ENCODE measurements at regions not wholly inside any gene's neighbourhood (a gene's known extent, or its start where the extent isn't known, plus 50 kb on each side); places are given as distances from the start of the nearest gene placed in this dataset.

DNA sequence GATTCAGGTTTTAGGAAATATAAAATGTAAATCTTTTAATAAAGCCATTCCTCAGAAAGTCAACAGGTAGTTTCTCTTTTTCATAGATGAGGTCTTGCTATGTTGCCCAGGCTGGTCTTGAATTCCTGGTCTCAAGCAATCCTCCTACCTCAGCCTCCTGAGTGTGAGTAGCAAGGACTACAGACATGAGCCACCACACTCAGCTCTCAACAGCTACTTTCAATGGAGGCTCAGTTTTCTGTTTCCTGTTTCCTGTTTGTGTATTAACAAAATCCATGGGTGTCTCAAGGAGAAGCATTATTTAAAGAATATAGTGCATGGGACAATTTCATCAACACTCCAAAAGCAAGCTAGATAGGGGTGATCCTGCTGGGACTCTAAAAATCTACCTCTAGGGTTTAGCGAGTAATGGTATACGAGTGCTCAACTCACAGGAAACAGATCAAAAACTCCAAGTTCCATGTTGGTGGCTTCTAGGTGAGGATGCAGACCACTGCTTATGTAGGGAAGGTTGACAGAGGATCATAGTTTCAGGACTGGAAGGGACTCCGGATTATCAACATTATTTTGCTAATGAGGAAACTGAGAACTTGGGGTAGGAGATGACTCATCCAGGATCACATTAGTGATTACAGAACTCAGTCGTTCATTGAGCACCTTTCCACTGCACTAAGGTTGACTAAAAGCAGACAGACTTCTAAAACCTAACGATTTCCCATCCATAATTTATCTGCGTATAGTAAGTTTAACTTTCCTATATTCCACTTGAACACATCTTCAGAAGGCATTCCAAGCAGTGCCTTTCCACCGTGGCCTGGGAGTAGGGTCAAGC is 61.7 kb upstream of the WIPF1 start:
- peaks cover 86% of the 10 kb centered on the region for H3K79me2 ChIP-seq (ENCODE audit: insufficient read depth, low read length)
- no peak for DNase-seq
- ATAC-seq (ENCODE audit: insufficient read depth, low read depth) = peak; percentile 69

DNA sequence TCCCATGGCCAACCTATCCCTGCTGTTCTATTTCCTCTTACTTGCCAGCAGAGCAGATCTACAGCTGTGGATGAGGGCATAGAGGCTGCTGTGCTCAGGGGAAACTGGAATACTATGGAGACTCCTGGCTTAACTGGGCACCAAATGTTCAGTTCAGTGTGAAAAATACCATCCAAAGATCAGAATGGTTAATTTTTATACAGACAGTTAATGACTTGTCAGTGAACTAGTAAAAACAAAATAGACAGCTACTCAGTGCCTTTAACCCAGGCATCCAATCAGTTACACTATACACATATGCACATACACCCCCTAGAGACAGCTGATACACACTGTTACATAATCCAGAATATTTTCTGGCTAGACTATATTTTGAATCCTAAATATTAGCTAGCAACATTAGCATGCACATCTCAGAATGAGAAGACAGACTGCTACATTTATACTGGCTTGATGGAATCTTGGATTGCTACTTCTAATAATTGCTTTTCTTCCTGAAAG is 59.1 kb upstream of the WIPF1 start:
- no peaks in the 10 kb centered on the region for H3K9me3 ChIP-seq (ENCODE audit: insufficient read depth, low read length, severe bottlenecking)
- TF ChIP-seq, protein P1, sequence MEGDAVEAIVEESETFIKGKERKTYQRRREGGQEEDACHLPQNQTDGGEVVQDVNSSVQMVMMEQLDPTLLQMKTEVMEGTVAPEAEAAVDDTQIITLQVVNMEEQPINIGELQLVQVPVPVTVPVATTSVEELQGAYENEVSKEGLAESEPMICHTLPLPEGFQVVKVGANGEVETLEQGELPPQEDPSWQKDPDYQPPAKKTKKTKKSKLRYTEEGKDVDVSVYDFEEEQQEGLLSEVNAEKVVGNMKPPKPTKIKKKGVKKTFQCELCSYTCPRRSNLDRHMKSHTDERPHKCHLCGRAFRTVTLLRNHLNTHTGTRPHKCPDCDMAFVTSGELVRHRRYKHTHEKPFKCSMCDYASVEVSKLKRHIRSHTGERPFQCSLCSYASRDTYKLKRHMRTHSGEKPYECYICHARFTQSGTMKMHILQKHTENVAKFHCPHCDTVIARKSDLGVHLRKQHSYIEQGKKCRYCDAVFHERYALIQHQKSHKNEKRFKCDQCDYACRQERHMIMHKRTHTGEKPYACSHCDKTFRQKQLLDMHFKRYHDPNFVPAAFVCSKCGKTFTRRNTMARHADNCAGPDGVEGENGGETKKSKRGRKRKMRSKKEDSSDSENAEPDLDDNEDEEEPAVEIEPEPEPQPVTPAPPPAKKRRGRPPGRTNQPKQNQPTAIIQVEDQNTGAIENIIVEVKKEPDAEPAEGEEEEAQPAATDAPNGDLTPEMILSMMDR (IDR thresholded peaks at IDR 0.05; ENCODE audit: borderline replicate concordance, extremely low read depth, low read length, poor library complexity, severe bottlenecking) = no peak
- no peak for TF ChIP-seq EZH2 (IDR thresholded peaks at IDR 0.05; ENCODE audit: borderline replicate concordance, low read depth, low read length, severe bottlenecking)
- H3K9ac ChIP-seq (ENCODE audit: low read depth, low read length) = no peak overlapping the region
- no peak overlapping the region for H3K4me2 ChIP-seq (ENCODE audit: insufficient read depth, low read length)
- no peak overlapping the region for H3K4me3 ChIP-seq (ENCODE audit: low read depth in 1 of 2, low read length in 2 of 2)
- H3K36me3 ChIP-seq (ENCODE audit: insufficient read depth, low read length) = peaks cover 16% of the 10 kb centered on the region
- ATAC-seq (ENCODE audit: insufficient read depth, low read depth) (peak; percentile 40; the same call in 1 of the 3 replicates), DNase-seq (no peak)
- H2AFZ ChIP-seq (ENCODE audit: low read depth, low read length) = no peak overlapping the region
- peaks cover 85% of the 10 kb centered on the region for H3K79me2 ChIP-seq (ENCODE audit: insufficient read depth, low read length)
- H3K27me3 ChIP-seq (ENCODE audit: insufficient read depth, low read length, poor library complexity) = no peaks in the 10 kb centered on the region
- peaks cover 6% of the 10 kb centered on the region; the same call in 1 of the 2 replicates for H4K20me1 ChIP-seq (ENCODE audit: insufficient read depth, low read length)
- no peak overlapping the region for H3K27ac ChIP-seq (ENCODE audit: low read length)
- peaks cover 12% of the 10 kb centered on the region for H3K4me1 ChIP-seq (ENCODE audit: insufficient read depth, low read length)

More for the DNA sequence above, 61.7 kb upstream of the WIPF1 start:
- Histone ChIP-seq H3K27me3 (ENCODE audit: insufficient read depth, low read length, poor library complexity) (no peaks in the 10 kb centered on the region), H3K9me3 (ENCODE audit: insufficient read depth, low read length, severe bottlenecking) (no peaks in the 10 kb centered on the region), H3K4me3 (ENCODE audit: low read depth in 1 of 2, low read length in 2 of 2) (no peak overlapping the region), H3K4me2 (ENCODE audit: insufficient read depth, low read length) (no peak overlapping the region), H3K4me1 (ENCODE audit: insufficient read depth, low read length) (peaks cover 12% of the 10 kb centered on the region), H3K36me3 (ENCODE audit: insufficient read depth, low read length) (peaks cover 18% of the 10 kb centered on the region), H4K20me1 (ENCODE audit: insufficient read depth, low read length) (peaks cover 10% of the 10 kb centered on the region; the same call in 1 of the 2 replicates), H3K27ac (ENCODE audit: low read length) (peak overlapping the region; percentile 53), H3K9ac (ENCODE audit: low read depth, low read length) (no peak overlapping the region), H2AFZ (ENCODE audit: low read depth, low read length) (no peak overlapping the region)
- TF ChIP-seq, protein P1 (IDR thresholded peaks at IDR 0.05; ENCODE audit: borderline replicate concordance, extremely low read depth, low read length, poor library complexity, severe bottlenecking) = no peak
- TF ChIP-seq EZH2 (IDR thresholded peaks at IDR 0.05; ENCODE audit: borderline replicate concordance, low read depth, low read length, severe bottlenecking) = no peak

DNA sequence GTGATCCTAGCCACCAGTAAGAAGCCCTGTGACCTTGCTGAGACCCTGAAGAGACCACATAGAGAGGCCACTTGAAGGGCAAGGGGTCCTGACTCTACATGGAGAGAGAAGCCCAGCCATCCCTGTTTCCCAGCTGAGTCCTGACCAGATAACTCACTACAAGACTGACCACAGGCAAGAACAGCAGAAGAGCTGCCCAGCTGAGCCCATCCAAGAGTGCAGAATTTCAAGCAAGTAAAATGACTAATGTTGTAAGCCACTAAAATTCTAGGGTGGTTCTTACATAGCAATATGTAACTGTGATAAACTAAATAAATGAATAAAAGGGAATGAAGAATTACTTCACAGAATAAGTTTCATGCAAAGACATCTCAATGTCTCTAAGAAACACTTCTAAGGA is 58.4 kb upstream of the WIPF1 start:
- Histone ChIP-seq H3K4me2 (ENCODE audit: insufficient read depth, low read length) (no peak overlapping the region), H3K9ac (ENCODE audit: low read depth, low read length) (no peak overlapping the region), H3K9me3 (ENCODE audit: insufficient read depth, low read length, severe bottlenecking) (no peaks in the 10 kb centered on the region), H3K4me1 (ENCODE audit: insufficient read depth, low read length) (peaks cover 12% of the 10 kb centered on the region), H3K27me3 (ENCODE audit: insufficient read depth, low read length, poor library complexity) (no peaks in the 10 kb centered on the region), H3K27ac (ENCODE audit: low read length) (no peak overlapping the region), H2AFZ (ENCODE audit: low read depth, low read length) (no peak overlapping the region), H3K36me3 (ENCODE audit: insufficient read depth, low read length) (peaks cover 12% of the 10 kb centered on the region), H4K20me1 (ENCODE audit: insufficient read depth, low read length) (peaks cover 6% of the 10 kb centered on the region; the same call in 1 of the 2 replicates), H3K79me2 (ENCODE audit: insufficient read depth, low read length) (peaks cover 85% of the 10 kb centered on the region), H3K4me3 (ENCODE audit: low read depth in 1 of 2, low read length in 2 of 2) (no peak overlapping the region)
- no peak for TF ChIP-seq EZH2 (IDR thresholded peaks at IDR 0.05; ENCODE audit: borderline replicate concordance, low read depth, low read length, severe bottlenecking)
- TF ChIP-seq, protein P1 (IDR thresholded peaks at IDR 0.05; ENCODE audit: borderline replicate concordance, extremely low read depth, low read length, poor library complexity, severe bottlenecking) = no peak
- DNase-seq (no peak), ATAC-seq (ENCODE audit: insufficient read depth, low read depth) (no peak)
